ENCODE measurements at regions not wholly inside any gene's neighbourhood (a gene's known extent, or its start where the extent isn't known, plus 50 kb on each side); places are given as distances from the start of the nearest gene placed in this dataset.
"Not testable (repeated sequence)": the region's sequence is repeated elsewhere in the genome, so short reads cannot be mapped to it uniquely, and the experiment has no call there.

DNA sequence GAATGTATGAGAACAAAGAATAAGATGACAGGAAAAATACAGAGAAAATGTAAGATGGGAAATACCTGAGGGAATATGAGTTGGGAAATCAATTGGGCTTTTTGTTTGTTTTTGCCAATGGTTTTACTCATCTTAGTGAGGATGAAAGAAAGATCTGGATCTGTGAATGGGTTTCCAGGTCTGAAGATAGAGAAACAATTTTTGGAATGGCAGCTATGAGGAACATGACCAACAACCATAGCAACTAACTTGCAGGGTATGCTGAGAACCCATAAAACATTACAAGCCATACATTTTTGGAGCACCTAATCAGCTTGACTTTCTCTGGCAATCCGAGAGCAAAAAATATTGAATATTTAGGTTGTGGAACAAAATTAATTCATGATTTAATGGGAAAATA, 290.0 kb downstream of the KCTD12 start:
- TF ChIP-seq CTCF (IDR thresholded peaks at IDR 0.05; ENCODE audit: low read depth, low read length, missing control alignments), result no peak
- no peak overlapping the region for H3K4me3 ChIP-seq (ENCODE audit: low read depth, low read length)
- no peak for DNase-seq (ENCODE audit: low read depth)

DNA sequence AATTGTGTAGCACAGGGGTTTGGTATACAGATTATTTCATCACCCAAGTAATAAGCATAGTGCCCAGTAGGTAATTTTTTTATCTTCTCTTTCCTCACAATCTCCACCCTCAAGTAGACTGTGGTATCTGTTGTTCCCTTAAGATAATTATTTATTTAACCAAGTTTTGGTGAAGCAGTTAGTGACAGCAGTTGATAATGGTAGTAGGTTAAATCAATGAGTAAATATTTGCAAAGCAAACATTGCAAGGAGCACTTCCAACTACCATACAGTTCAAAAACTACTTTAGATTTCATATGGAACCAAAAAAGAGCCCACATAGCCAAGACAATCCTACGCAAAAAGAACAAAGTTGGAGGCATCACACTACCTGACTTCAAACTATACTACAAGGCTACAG, 291.8 kb downstream of the KCTD12 start:
- no peak for DNase-seq (ENCODE audit: low read depth)
- TF ChIP-seq CTCF (IDR thresholded peaks at IDR 0.05; ENCODE audit: low read depth, low read length, missing control alignments), result no peak
- H3K4me3 ChIP-seq (ENCODE audit: low read depth, low read length), result no peak overlapping the region

DNA sequence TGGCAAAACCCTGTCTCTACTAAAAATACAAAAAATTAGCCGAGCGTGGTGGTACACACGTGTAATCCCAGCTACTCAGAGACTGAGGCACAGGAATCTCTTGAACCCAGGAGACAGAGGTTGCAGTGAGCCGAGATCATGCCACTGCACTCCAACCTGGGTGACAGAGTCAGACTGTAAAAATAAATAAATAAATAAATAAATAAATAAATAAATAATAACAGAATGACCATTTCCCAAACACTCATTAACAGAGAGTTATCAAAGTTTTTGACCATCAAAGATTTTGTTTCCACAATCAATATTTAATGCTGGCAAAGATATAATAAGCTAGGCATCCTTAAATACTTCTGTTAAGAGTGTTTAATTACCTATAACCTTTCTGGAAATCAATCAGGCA, 299.4 kb downstream of the KCTD12 start:
- DNase-seq (ENCODE audit: low read depth), result no peak

DNA sequence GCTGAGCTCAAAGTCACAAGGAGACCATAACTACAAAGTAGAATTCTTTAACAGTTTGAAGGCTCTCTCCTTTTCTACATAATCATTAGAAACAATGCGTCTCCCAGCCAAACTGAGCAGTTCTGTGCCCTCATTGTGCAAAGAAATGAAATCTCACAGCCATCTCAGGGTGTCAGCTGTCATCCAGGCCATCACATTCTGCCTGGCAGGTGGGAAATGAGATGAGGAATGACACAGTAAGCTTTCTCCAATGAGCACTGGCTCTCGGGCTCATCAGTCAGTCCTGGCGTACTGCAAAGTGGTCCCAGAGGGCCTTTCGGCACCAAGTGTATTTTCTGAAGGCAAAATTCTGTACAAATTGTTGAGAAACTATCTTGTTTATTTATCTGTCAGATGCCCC, 306.5 kb downstream of the KCTD12 start:
- TF ChIP-seq CTCF (IDR thresholded peaks at IDR 0.05; ENCODE audit: low read depth, low read length, missing control alignments), result no peak
- DNase-seq (ENCODE audit: low read depth), result no peak
- no peak overlapping the region for H3K4me3 ChIP-seq (ENCODE audit: low read depth, low read length)

More for the DNA sequence above, 299.4 kb downstream of the KCTD12 start:
- H3K4me3 ChIP-seq (ENCODE audit: low read depth, low read length), result no peak overlapping the region
- no peak for TF ChIP-seq CTCF (IDR thresholded peaks at IDR 0.05; ENCODE audit: low read depth, low read length, missing control alignments)

DNA sequence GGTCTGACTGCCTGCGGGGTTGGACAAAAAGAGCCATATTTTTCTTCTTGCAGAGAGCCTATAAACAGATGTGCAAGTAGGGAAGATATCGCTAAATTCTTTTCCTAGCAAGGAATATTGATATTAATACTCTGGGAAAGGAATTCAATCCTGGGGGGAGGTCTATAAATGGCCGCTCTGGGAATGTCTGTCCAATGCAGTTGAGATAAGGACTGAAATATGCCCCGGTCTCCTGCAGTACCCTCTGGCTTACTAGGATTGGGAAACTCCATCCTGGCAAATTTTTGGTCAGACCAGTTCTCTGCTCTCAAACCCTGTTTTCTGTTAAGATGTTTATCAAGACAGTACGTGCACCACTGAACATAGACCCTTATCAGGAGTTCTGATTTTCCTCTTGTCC, 310.6 kb downstream of the KCTD12 start:
- not testable (repeated sequence) for DNase-seq (ENCODE audit: low read depth); H3K4me3 ChIP-seq (ENCODE audit: low read depth, low read length)

GRCh38 chr13:76570510-76570971, 315.7 kb downstream of the KCTD12 start:
- TF ChIP-seq CTCF (IDR thresholded peaks at IDR 0.05; ENCODE audit: low read depth, low read length, missing control alignments), result no peak
- DNase-seq (ENCODE audit: low read depth), result no peak
- no peak overlapping the region for H3K4me3 ChIP-seq (ENCODE audit: low read depth, low read length)

DNA sequence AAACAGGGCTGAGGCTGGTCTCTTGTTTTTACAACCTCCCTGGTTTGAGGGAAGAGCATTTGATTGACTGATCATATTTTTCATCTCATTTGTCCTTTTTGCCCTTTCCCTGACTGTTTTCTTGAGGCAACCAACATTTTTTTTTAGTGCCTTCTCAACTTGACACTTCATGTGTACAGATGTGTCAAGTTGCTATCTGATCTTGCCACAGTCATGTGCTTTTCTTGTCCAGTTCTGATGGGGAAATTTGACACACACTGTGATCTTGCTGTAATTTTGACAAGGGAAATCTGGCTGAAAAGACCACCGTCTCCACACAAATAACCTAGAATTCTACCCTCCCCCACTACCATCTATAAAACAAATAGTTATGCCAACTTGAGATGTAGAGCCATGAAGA, 329.6 kb downstream of the KCTD12 start:
- no peak for DNase-seq (ENCODE audit: low read depth)
- no peak for TF ChIP-seq CTCF (IDR thresholded peaks at IDR 0.05; ENCODE audit: low read depth, low read length, missing control alignments)
- H3K4me3 ChIP-seq (ENCODE audit: low read depth, low read length), result no peak overlapping the region

GRCh38 chr13:76552807-76553206, 333.4 kb downstream of the KCTD12 start:
- H3K4me3 ChIP-seq (ENCODE audit: low read depth, low read length), result no peak overlapping the region
- DNase-seq (ENCODE audit: low read depth), result no peak
- TF ChIP-seq CTCF (IDR thresholded peaks at IDR 0.05; ENCODE audit: low read depth, low read length, missing control alignments), result no peak
